ENCODE measurements at regions not wholly inside any gene's neighbourhood (a gene's known extent, or its start where the extent isn't known, plus 50 kb on each side); places are given as distances from the start of the nearest gene placed in this dataset.

DNA sequence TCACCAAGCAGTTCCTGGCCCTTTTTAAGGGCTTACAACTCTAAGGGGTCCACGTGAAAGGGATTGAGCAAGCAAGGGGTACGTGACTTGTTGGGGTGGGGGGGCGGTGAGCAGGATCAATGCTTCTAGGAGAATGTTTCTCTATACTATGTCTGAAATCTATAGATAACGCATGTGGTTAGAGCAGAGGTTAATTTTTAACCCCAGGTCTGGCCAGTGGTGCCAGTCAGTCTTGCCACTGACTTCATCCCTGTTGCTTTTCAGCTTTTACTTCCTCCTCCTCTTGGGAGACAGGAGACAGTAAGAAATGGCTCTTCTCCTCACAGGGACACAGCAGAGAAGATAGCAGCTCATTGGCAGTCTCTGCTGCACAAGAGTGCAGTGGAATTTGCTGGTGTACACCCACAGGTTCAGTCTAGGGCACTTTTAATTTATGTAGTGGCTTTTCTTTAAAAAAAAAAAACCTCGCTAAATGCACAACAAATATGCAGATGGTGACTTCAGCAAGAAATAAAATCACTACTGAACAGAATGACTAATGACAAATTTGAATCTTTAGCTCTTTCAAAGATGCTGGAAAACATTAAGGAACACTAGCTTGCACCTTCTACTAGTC, 190.5 kb downstream of the CCNG2 start:
- TF ChIP-seq, protein P1, sequence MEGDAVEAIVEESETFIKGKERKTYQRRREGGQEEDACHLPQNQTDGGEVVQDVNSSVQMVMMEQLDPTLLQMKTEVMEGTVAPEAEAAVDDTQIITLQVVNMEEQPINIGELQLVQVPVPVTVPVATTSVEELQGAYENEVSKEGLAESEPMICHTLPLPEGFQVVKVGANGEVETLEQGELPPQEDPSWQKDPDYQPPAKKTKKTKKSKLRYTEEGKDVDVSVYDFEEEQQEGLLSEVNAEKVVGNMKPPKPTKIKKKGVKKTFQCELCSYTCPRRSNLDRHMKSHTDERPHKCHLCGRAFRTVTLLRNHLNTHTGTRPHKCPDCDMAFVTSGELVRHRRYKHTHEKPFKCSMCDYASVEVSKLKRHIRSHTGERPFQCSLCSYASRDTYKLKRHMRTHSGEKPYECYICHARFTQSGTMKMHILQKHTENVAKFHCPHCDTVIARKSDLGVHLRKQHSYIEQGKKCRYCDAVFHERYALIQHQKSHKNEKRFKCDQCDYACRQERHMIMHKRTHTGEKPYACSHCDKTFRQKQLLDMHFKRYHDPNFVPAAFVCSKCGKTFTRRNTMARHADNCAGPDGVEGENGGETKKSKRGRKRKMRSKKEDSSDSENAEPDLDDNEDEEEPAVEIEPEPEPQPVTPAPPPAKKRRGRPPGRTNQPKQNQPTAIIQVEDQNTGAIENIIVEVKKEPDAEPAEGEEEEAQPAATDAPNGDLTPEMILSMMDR (IDR thresholded peaks at IDR 0.05) = no peak
- no peak for TF ChIP-seq POLR2A (IDR thresholded peaks at IDR 0.05)
- TF ChIP-seq POLR2AphosphoS5 (IDR thresholded peaks at IDR 0.05; ENCODE audit: insufficient read depth in 1 of 2, low read depth in 1 of 2) = no peak

All from vagina (tissue), 2 donors.